Testis (tissue), 2 donors: ENCODE measurements at regions not wholly inside any gene's neighbourhood (a gene's known extent, or its start where the extent isn't known, plus 50 kb on each side); places are given as distances from the start of the nearest gene placed in this dataset.

Experiments used
- DNase-seq: peaks from one replicate; pipeline ENCODE4 v3.0.0-alpha.2; 2019
- H3K27ac ChIP-seq, 2 donors: fragments of 200-600 bp; sonication (generic); one replicate each; pipeline ENCODE4 v1.5.1; 2019
- H3K27me3 ChIP-seq: fragments of 200-600 bp; sonication (generic); one replicate; pipeline ENCODE4 v1.5.1; 2019
- H3K36me3 ChIP-seq: fragments of 200-600 bp; sonication (generic); one replicate; pipeline ENCODE4 v1.5.1; 2017; ENCODE audit warnings: low read depth; ENCODE audit errors: missing control alignments
- H3K4me1 ChIP-seq: fragments of 200-600 bp; sonication (generic); one replicate; pipeline ENCODE4 v1.5.1; 2019
- H3K4me3 ChIP-seq, 2 donors: fragments of 200-600 bp; sonication (generic); one replicate each; pipeline ENCODE4 v1.5.1; 2017 to 2019
- H3K9me3 ChIP-seq: fragments of 200-600 bp; sonication (generic); one replicate; pipeline ENCODE4 v1.5.1; 2017
- POLR2A ChIP-seq: fragments of 450-650 bp; IDR thresholded peaks from one replicate; pipeline ENCODE4 v1.6.1; 2017; ENCODE audit warnings: antibody characterized with exemption, mild to moderate bottlenecking, moderate library complexity
- WGBS, 2 donors: methylation state at CpG; one replicate each; pipeline ENCODE4 v1.1.5; 2018; 5-methylcytosine and 5-hydroxymethylcytosine counted together
- intact Hi-C: fragments of 100-400 bp; cut with DNase I; formaldehyde crosslinking; loops from one replicate; pipeline ENCODE4 v1.15.1; 2023; ENCODE audit warnings: low total_unique reads
- TF ChIP-seq, protein P1 (sequence below), 3 experiments: fragments of 450-650 bp in 2 of 3; fragments of 200-600 bp in 1 of 3; sonication (generic) in 1 of 3; IDR thresholded peaks; one replicate each; pipeline ENCODE4 v1.5.1; 2016 to 2019; ENCODE audit warnings: antibody characterized with exemption in 3 of 3, mild to moderate bottlenecking in 2 of 3, moderate library complexity in 1 of 3

DNA sequence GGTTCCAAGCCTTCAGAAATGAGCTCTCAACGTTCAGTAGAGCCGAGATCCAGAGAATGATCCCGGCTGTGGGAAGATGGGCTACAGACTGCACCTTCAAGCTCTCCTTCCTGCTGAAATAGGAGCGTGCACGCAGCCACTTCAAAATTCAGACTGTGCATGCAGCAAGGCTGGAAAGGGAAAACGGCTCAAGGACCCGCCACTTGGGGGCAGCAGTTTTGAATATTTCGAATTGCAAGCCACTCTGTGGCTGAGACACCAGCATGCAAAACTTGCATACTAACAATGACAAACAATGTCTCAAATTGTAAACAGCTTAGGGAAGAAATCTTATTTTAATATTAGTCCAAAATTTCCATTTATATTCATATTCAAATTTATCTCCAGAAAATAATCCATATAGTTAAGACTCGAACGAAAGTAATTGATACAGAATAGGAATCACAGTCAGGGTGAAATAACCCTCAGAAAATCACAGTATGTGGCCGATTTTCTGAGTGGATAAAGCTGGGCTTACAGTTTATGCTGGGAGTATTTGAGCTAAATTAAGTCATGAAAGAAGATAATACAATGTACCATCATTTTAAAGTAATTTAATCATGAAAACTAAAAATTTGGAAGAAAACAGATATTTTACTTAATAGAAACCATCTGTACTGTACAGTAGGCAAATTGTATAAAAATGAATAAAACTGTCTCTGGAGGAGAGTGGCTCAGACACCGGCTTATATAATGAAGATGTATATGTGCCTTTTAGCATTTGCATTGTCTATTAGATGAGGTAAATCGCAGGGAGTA is 137.9 kb upstream of the MKI67 start:
- Histone ChIP-seq H3K27ac (no peak overlapping the region), H3K4me3 (no peak overlapping the region), H3K9me3 (no peaks in the 10 kb centered on the region), H3K36me3 (no peaks in the 10 kb centered on the region), H3K4me1 (no peaks in the 10 kb centered on the region), H3K27me3 (no peaks in the 10 kb centered on the region)
- 43 to 45% methylated on average over 13 of the region's 13 CpGs for WGBS, 2 donors
- TF ChIP-seq POLR2A: no peak
- TF ChIP-seq, protein P1, sequence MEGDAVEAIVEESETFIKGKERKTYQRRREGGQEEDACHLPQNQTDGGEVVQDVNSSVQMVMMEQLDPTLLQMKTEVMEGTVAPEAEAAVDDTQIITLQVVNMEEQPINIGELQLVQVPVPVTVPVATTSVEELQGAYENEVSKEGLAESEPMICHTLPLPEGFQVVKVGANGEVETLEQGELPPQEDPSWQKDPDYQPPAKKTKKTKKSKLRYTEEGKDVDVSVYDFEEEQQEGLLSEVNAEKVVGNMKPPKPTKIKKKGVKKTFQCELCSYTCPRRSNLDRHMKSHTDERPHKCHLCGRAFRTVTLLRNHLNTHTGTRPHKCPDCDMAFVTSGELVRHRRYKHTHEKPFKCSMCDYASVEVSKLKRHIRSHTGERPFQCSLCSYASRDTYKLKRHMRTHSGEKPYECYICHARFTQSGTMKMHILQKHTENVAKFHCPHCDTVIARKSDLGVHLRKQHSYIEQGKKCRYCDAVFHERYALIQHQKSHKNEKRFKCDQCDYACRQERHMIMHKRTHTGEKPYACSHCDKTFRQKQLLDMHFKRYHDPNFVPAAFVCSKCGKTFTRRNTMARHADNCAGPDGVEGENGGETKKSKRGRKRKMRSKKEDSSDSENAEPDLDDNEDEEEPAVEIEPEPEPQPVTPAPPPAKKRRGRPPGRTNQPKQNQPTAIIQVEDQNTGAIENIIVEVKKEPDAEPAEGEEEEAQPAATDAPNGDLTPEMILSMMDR (IDR thresholded peaks at IDR 0.05): peak; percentile 9 to 63 (median 44)
- intact Hi-C loops: no loop called here
- DNase-seq: peak; percentile 81

DNA sequence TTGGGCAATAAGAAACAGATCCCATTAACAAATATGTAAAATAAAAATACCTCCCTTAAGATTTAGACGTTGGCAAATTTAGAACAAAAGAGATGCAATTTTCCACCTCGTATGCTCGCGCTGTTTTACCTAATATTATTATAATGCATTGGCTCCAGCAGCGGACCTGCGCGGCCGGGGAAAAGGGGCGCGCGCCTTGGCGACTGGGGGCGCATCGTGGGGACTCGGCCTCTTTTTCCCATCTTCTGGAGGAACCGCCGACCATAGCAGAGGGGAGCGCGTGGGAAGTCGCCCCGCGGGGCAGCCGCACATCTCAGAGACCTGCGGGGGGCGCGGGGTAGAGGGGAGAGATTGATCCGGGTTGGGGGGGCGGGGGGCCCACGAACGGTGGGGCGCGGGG is 139.4 kb upstream of the MKI67 start:
- intact Hi-C loops: no loop called here
- no peak for DNase-seq
- Histone ChIP-seq H3K9me3 (no peaks in the 10 kb centered on the region), H3K27ac (no peak overlapping the region), H3K27me3 (no peaks in the 10 kb centered on the region), H3K4me1 (no peaks in the 10 kb centered on the region), H3K36me3 (no peaks in the 10 kb centered on the region), H3K4me3 (no peak overlapping the region)
- 26 to 27% methylated on average over 31 to 32 of the region's 32 CpGs for WGBS, 2 donors
- no peak for TF ChIP-seq POLR2A
- TF ChIP-seq, protein P1 (IDR thresholded peaks at IDR 0.05): no peak

DNA sequence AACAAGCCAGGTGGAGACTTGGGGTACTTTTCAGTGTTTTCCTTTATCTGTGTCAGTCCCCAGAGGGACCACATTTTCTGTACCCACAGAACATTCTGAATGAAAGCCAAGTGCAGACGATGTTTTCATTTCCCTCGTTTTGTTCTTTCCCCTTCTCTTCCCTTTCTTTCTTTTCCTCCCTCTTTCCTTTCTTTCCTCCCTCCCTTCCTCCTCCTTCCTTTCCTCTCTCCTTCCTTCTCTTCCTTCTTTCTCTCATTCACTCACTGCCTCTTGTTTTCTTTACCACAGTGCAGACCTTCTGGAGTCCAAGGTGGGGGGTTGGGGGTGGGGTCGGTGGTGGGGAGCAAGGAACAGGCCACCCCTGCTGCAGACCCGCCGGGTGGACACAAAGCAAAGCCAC is 141.4 kb upstream of the MKI67 start:
- TF ChIP-seq, protein P1 (IDR thresholded peaks at IDR 0.05): no peak
- TF ChIP-seq POLR2A: no peak
- Histone ChIP-seq H3K36me3 (no peaks in the 10 kb centered on the region), H3K4me1 (no peaks in the 10 kb centered on the region), H3K4me3 (peak overlapping the region in 1 of 2 donors; percentile 31), H3K9me3 (no peaks in the 10 kb centered on the region), H3K27ac (no peak overlapping the region), H3K27me3 (no peaks in the 10 kb centered on the region)
- DNase-seq: no peak
- 33 to 39% methylated on average over 5 of the region's 5 CpGs for WGBS, 2 donors
- intact Hi-C loops: no loop called here

DNA sequence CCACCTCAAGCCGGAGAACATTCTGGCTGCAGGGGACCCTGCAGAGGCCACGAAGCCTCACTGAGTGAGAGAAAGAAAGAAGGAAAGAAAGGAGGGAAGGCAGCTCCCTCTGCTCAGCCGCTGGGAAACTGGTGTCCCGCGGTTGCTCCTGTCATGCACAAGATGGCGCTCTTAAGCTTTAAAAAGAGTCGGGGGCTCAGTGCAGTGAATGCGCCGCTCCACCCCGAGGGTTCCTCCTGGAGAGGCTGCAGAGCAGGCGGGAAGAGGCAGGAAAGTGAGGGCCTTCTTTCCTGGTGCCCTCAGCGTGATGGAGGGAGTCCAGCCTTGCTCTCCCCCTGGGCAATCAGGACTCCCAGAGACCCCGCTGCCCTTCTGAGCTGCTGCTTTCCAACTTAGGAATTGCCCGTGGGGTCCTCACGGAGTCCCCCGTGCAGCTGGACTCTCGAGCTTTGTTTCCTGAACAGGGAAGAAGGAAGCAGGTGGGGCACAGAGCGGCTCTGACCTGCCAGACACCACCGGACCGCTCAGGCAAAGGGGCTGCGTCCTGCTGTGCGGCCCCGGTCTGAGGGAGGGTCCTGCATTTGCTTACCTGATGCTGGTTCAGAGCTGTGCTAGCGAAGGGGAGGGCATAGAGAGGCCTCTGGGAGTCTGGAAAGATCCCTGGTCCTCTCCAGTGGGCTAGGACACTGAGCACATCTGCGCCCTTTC is 141.9 kb upstream of the MKI67 start:
- Histone ChIP-seq H3K27ac (no peak overlapping the region), H3K4me1 (no peaks in the 10 kb centered on the region), H3K9me3 (no peaks in the 10 kb centered on the region), H3K36me3 (no peaks in the 10 kb centered on the region), H3K4me3 (peak overlapping the region in 1 of 2 donors; percentile 31), H3K27me3 (no peaks in the 10 kb centered on the region)
- 11 to 33% methylated on average over 22 to 25 of the region's 25 CpGs for WGBS, 2 donors
- peak; percentile 65 for DNase-seq
- intact Hi-C loops: no loop called here
- TF ChIP-seq, protein P1 (IDR thresholded peaks at IDR 0.05): peak in 1 of 3 experiments; percentile 47
- TF ChIP-seq POLR2A: no peak
